ENCODE measurements at regions not wholly inside any gene's neighbourhood (a gene's known extent, or its start where the extent isn't known, plus 50 kb on each side); places are given as distances from the start of the nearest gene placed in this dataset.
"Not testable (repeated sequence)": the region's sequence is repeated elsewhere in the genome, so short reads cannot be mapped to it uniquely, and the experiment has no call there.

DNA sequence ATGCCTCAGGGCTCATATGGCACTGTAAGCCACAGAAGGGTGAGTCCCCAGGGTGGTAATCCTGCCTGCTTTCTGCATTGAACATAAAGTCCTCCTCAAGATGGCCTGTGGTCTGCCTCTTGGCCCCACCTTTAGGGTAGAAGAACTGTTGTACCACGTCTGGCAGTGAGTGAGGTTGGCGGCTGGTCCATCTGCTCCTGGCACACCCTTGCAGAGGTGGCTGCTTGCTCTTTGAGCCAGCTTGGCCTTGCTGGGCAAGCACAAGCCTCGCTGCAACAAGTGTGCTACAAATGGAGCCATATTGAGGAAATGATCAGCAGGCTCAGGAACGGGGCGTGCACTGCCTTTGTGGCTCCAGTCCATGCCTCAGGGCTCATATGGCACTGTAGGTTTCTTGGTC, 1524.0 kb upstream of the USP9Y start:
- H3K36me3 ChIP-seq (replicated peaks in 1 of 2; ENCODE audit: control insufficient read depth in 1 of 2, insufficient read depth in 2 of 2, low read length in 2 of 2); DNase-seq (ENCODE audit: low spot score); intact Hi-C loops (cut with micrococcal nuclease; ENCODE audit: unreplicated experiment); in situ Hi-C loops (cut with HindIII; ENCODE audit: extremely low pct_ligation_motif_present, low pct_unique_long_range_greater_than_20kb); FAIRE-seq; H4K20me1 ChIP-seq (ENCODE audit: insufficient read depth, low read length); H3K4me3 ChIP-seq (replicated peaks in 1 of 3; ENCODE audit: insufficient read depth in 1 of 3, low read depth in 2 of 3, low read length in 3 of 3); H3K79me2 ChIP-seq (ENCODE audit: insufficient read depth, low read length); H3K9me3 ChIP-seq (ENCODE audit: low read length); CTCF ChIA-PET (ENCODE audit: low intra/inter-chr PET ratio, low total read pairs); H3K27ac ChIP-seq (ENCODE audit: extremely low read length, insufficient read depth, low read length); ATAC-seq; BruUV-seq (replicated peaks); H3K9ac ChIP-seq (ENCODE audit: insufficient read depth, low read depth, low read length); H3K4me2 ChIP-seq (ENCODE audit: low read depth, low read length); H3K4me1 ChIP-seq (ENCODE audit: insufficient read depth, low read length); H3K27me3 ChIP-seq (ENCODE audit: control insufficient read depth in 1 of 2, insufficient read depth in 2 of 2, low read length in 2 of 2); POLR2A ChIA-PET; H2AFZ ChIP-seq (ENCODE audit: low read length): not testable (repeated sequence)
- WGBS (ENCODE audit: low lambda C conversion rate) = no CpG with 5 or more reads among the region's 5 CpGs

- WGBS (ENCODE audit: low lambda C conversion rate) = 0% methylated on average over 1 of the region's 6 CpGs
- H3K27me3 ChIP-seq (ENCODE audit: control insufficient read depth in 1 of 2, insufficient read depth in 2 of 2, low read length in 2 of 2); H2AFZ ChIP-seq (ENCODE audit: low read length); H3K9ac ChIP-seq (ENCODE audit: insufficient read depth, low read depth, low read length); H3K4me1 ChIP-seq (ENCODE audit: insufficient read depth, low read length); H3K27ac ChIP-seq (ENCODE audit: extremely low read length, insufficient read depth, low read length); H4K20me1 ChIP-seq (ENCODE audit: insufficient read depth, low read length); H3K4me3 ChIP-seq (replicated peaks in 1 of 3; ENCODE audit: insufficient read depth in 1 of 3, low read depth in 2 of 3, low read length in 3 of 3); ATAC-seq; CTCF ChIA-PET (ENCODE audit: low intra/inter-chr PET ratio, low total read pairs); BruUV-seq (replicated peaks); H3K79me2 ChIP-seq (ENCODE audit: insufficient read depth, low read length); H3K4me2 ChIP-seq (ENCODE audit: low read depth, low read length); intact Hi-C loops (cut with micrococcal nuclease; ENCODE audit: unreplicated experiment); H3K9me3 ChIP-seq (ENCODE audit: low read length); in situ Hi-C loops (cut with HindIII; ENCODE audit: extremely low pct_ligation_motif_present, low pct_unique_long_range_greater_than_20kb); FAIRE-seq; DNase-seq (ENCODE audit: low spot score); POLR2A ChIA-PET; H3K36me3 ChIP-seq (replicated peaks in 1 of 2; ENCODE audit: control insufficient read depth in 1 of 2, insufficient read depth in 2 of 2, low read length in 2 of 2): not testable (repeated sequence)
These were observed 1499.9 kb upstream of the USP9Y start for GRCh38 chrY:11201133-11201532.

- FAIRE-seq; intact Hi-C loops (cut with micrococcal nuclease; ENCODE audit: unreplicated experiment); H3K36me3 ChIP-seq (replicated peaks in 1 of 2; ENCODE audit: control insufficient read depth in 1 of 2, insufficient read depth in 2 of 2, low read length in 2 of 2); H3K27me3 ChIP-seq (ENCODE audit: control insufficient read depth in 1 of 2, insufficient read depth in 2 of 2, low read length in 2 of 2); H4K20me1 ChIP-seq (ENCODE audit: insufficient read depth, low read length); DNase-seq (ENCODE audit: low spot score); H3K4me3 ChIP-seq (replicated peaks in 1 of 3; ENCODE audit: insufficient read depth in 1 of 3, low read depth in 2 of 3, low read length in 3 of 3); H3K4me2 ChIP-seq (ENCODE audit: low read depth, low read length); H3K4me1 ChIP-seq (ENCODE audit: insufficient read depth, low read length); H3K79me2 ChIP-seq (ENCODE audit: insufficient read depth, low read length); CTCF ChIA-PET (ENCODE audit: low intra/inter-chr PET ratio, low total read pairs); H3K9ac ChIP-seq (ENCODE audit: insufficient read depth, low read depth, low read length); H3K27ac ChIP-seq (ENCODE audit: extremely low read length, insufficient read depth, low read length); in situ Hi-C loops (cut with HindIII; ENCODE audit: extremely low pct_ligation_motif_present, low pct_unique_long_range_greater_than_20kb); BruUV-seq (replicated peaks); POLR2A ChIA-PET; ATAC-seq; H3K9me3 ChIP-seq (ENCODE audit: low read length); H2AFZ ChIP-seq (ENCODE audit: low read length): not testable (repeated sequence)
- WGBS (ENCODE audit: low lambda C conversion rate) = 80% methylated on average over 7 of the region's 20 CpGs
These were observed 1486.2 kb upstream of the USP9Y start for GRCh38 chrY:11214851-11215250.

Small RNA genes lying in the stretch of these regions (small RNA-seq; reads per million reads assigned to genes)
- gene AC134878.1 (ENCODE audit: insufficient read depth in 2 of 3, insufficient read length in 3 of 3, low read depth in 2 of 3, low replicate concordance in 1 of 3) = 0 reads per million in 3 experiments
- gene AC140113.1 (ENCODE audit: insufficient read depth in 2 of 3, insufficient read length in 3 of 3, low read depth in 2 of 3, low replicate concordance in 1 of 3) = 0 reads per million in 3 experiments
- 0 reads per million in 3 experiments for gene AC140113.2 (ENCODE audit: insufficient read depth in 2 of 3, insufficient read length in 3 of 3, low read depth in 2 of 3, low replicate concordance in 1 of 3)
- 0 reads per million in 3 experiments for gene AC140113.3 (ENCODE audit: insufficient read depth in 2 of 3, insufficient read length in 3 of 3, low read depth in 2 of 3, low replicate concordance in 1 of 3)
- 0 reads per million in 3 experiments for gene AC140113.4 (ENCODE audit: insufficient read depth in 2 of 3, insufficient read length in 3 of 3, low read depth in 2 of 3, low replicate concordance in 1 of 3)
- gene ANKRD20A6P (ENCODE audit: insufficient read depth in 2 of 3, insufficient read length in 3 of 3, low read depth in 2 of 3, low replicate concordance in 1 of 3) = 0 reads per million in 3 experiments

Data from HepG2 (cell line).